ENCODE measurements at regions not wholly inside any gene's neighbourhood (a gene's known extent, or its start where the extent isn't known, plus 50 kb on each side); places are given as distances from the start of the nearest gene placed in this dataset.

- TF ChIP-seq CTCF (conservative IDR thresholded peaks at IDR 0.05; ENCODE audit: low read depth in 2 of 2) = no peak
- no peak for TF ChIP-seq JUNB (IDR thresholded peaks at IDR 0.05; ENCODE audit: unreplicated experiment)
- TF ChIP-seq EZH2phosphoT487 (IDR thresholded peaks at IDR 0.05; ENCODE audit: unreplicated experiment) = no peak
- TF ChIP-seq ETS1 (IDR thresholded peaks at IDR 0.05) = no peak
- TF ChIP-seq EZH2 (IDR thresholded peaks at IDR 0.05; ENCODE audit: low read depth, unreplicated experiment) = no peak
- no peak for TF ChIP-seq NANOG (IDR thresholded peaks at IDR 0.05; ENCODE audit: borderline replicate concordance)
- no peak for TF ChIP-seq CREB1 (CRISPR knock-in tag; IDR thresholded peaks at IDR 0.05; ENCODE audit: low read depth)
- TF ChIP-seq STAT1 (IDR thresholded peaks at IDR 0.05; ENCODE audit: unreplicated experiment) = no peak
- TF ChIP-seq POLR2AphosphoS5 (IDR thresholded peaks at IDR 0.05; ENCODE audit: low read depth) = no peak
- no peak for TF ChIP-seq REST (IDR thresholded peaks at IDR 0.05; ENCODE audit: unreplicated experiment)
- no peak for TF ChIP-seq ZNF331 (CRISPR knock-in tag; IDR thresholded peaks at IDR 0.05; ENCODE audit: low read depth)
- TF ChIP-seq ZNF114 (CRISPR knock-in tag; IDR thresholded peaks at IDR 0.05) = no peak
- TF ChIP-seq ZNF462 (CRISPR knock-in tag; IDR thresholded peaks at IDR 0.05) = no peak
Observed at GRCh38 chr4:43853565-43854264, 594.9 kb downstream of the KCTD8 start.

Measured in GM23338 (cell line).